Stimulated activated CD8-positive, alpha-beta memory T cell treated with anti-CD3 and anti-CD28 coated beads, Interleukin-12 subunit alpha, Interleukin-12 subunit beta, amount 100 ng/mL, for 4 hours (primary cell): ENCODE measurements at regions not wholly inside any gene's neighbourhood (a gene's known extent, or its start where the extent isn't known, plus 50 kb on each side); places are given as distances from the start of the nearest gene placed in this dataset.
"Not testable (repeated sequence)": the region's sequence is repeated elsewhere in the genome, so short reads cannot be mapped to it uniquely, and the experiment has no call there.

Experiments
- DNase-seq: peaks from one replicate; pipeline ENCODE4 v3.0.0-alpha.2; 2020; ENCODE audit warnings: low read depth

- DNase-seq: no peak
Observed at GRCh38 chr13:22757530-22758120, 423.2 kb upstream of the SGCG start.

- DNase-seq: no peak
Observed at GRCh38 chr13:22758245-22758644, 422.5 kb upstream of the SGCG start.

- DNase-seq: no peak
Observed at GRCh38 chr13:22761709-22762108, 419.1 kb upstream of the SGCG start.

GRCh38 chr13:22765547-22765946 is 415.2 kb upstream of the SGCG start:
- DNase-seq: no peak

GRCh38 chr13:22770891-22771290 is 409.9 kb upstream of the SGCG start:
- DNase-seq: no peak

- DNase-seq: no peak
Observed at GRCh38 chr13:22773465-22773864, 407.3 kb upstream of the SGCG start.

- no peak for DNase-seq
Observed at GRCh38 chr13:22776394-22777186, 404.2 kb upstream of the SGCG start.

GRCh38 chr13:22777207-22777606 is 403.6 kb upstream of the SGCG start:
- no peak for DNase-seq

GRCh38 chr13:22789027-22789593 is 391.7 kb upstream of the SGCG start:
- no peak for DNase-seq

- DNase-seq: no peak
Observed at GRCh38 chr13:22789916-22790315, 390.9 kb upstream of the SGCG start.

GRCh38 chr13:22793598-22794134 is 387.1 kb upstream of the SGCG start:
- DNase-seq: no peak

- DNase-seq: no peak
Observed at GRCh38 chr13:22800526-22801401, 380.0 kb upstream of the SGCG start.

GRCh38 chr13:22801402-22802003 is 379.3 kb upstream of the SGCG start:
- no peak for DNase-seq

- no peak for DNase-seq
Observed at GRCh38 chr13:22812793-22813192, 368.0 kb upstream of the SGCG start.

GRCh38 chr13:22813531-22814377 is 367.0 kb upstream of the SGCG start:
- DNase-seq: not testable (repeated sequence)

GRCh38 chr13:22814433-22814832 is 366.3 kb upstream of the SGCG start:
- not testable (repeated sequence) for DNase-seq

- no peak for DNase-seq
Observed at GRCh38 chr13:22821589-22821988, 359.2 kb upstream of the SGCG start.

- DNase-seq: no peak
Observed at GRCh38 chr13:22825186-22825585, 355.6 kb upstream of the SGCG start.

GRCh38 chr13:22828081-22828480 is 352.7 kb upstream of the SGCG start:
- no peak for DNase-seq

- no peak for DNase-seq
Observed at GRCh38 chr13:22836475-22836874, 344.3 kb upstream of the SGCG start.
